Retinal pigment epithelial cell (primary cell): ENCODE measurements at regions not wholly inside any gene's neighbourhood (a gene's known extent, or its start where the extent isn't known, plus 50 kb on each side); places are given as distances from the start of the nearest gene placed in this dataset.

Experiments used
- DNase-seq: peaks from one replicate; pipeline ENCODE4 v3.0.0-alpha.2; 2010; ENCODE audit warnings: low read depth
- H3K4me3 ChIP-seq: 2 replicates; pipeline ENCODE4 v1.5.1; 2011; ENCODE audit warnings: mild to moderate bottlenecking, low read length, control low read depth, moderate library complexity
- CTCF ChIP-seq: conservative IDR thresholded peaks from 2 replicates; pipeline ENCODE4 v1.5.1; 2011; ENCODE audit warnings: low read depth, low read length, control low read depth, inconsistent platforms

GRCh38 chr13:65629926-65630325 is 1600.2 kb downstream of the PCDH9 start:
- DNase-seq: no peak
- H3K4me3 ChIP-seq: no peak overlapping the region
- no peak for TF ChIP-seq CTCF

GRCh38 chr13:65623148-65623547 is 1607.0 kb downstream of the PCDH9 start:
- DNase-seq: no peak
- no peak overlapping the region for H3K4me3 ChIP-seq
- TF ChIP-seq CTCF: no peak

- TF ChIP-seq CTCF: no peak
- no peak overlapping the region for H3K4me3 ChIP-seq
- no peak for DNase-seq
Observed at GRCh38 chr13:65615506-65615905, 1614.6 kb downstream of the PCDH9 start.

GRCh38 chr13:65613004-65613403 is 1617.1 kb downstream of the PCDH9 start:
- DNase-seq: no peak

GRCh38 chr13:65609350-65609749 is 1620.8 kb downstream of the PCDH9 start:
- DNase-seq: no peak
- H3K4me3 ChIP-seq: no peak overlapping the region
- no peak for TF ChIP-seq CTCF

More at GRCh38 chr13:65613004-65613403, 1617.1 kb downstream of the PCDH9 start:
- peak; percentile 40 for TF ChIP-seq CTCF
- no peak overlapping the region for H3K4me3 ChIP-seq

GRCh38 chr13:65606622-65607021 is 1623.5 kb downstream of the PCDH9 start:
- DNase-seq: no peak
- no peak overlapping the region for H3K4me3 ChIP-seq
- no peak for TF ChIP-seq CTCF

GRCh38 chr13:65605396-65605795 is 1624.7 kb downstream of the PCDH9 start:
- no peak overlapping the region for H3K4me3 ChIP-seq
- no peak for DNase-seq

More at GRCh38 chr13:65605396-65605795, 1624.7 kb downstream of the PCDH9 start:
- no peak for TF ChIP-seq CTCF
